Peyer's patch (tissue), 4 donors: ENCODE measurements at regions not wholly inside any gene's neighbourhood (a gene's known extent, or its start where the extent isn't known, plus 50 kb on each side); places are given as distances from the start of the nearest gene placed in this dataset.

Experiments
- DNase-seq, 3 donors: peaks; one replicate each; pipeline ENCODE4 v3.0.0-alpha.2; 2017 to 2019
- H3K27ac ChIP-seq, 4 donors: fragments of 200-600 bp; sonication (generic); one replicate each; pipeline ENCODE4 v1.5.1; 2016 to 2019
- H3K27me3 ChIP-seq, 2 donors: fragments of 200-600 bp; sonication (generic); one replicate each; pipeline ENCODE4 v1.5.1; 2019
- H3K36me3 ChIP-seq, 3 donors: fragments of 200-600 bp; sonication (generic); one replicate each; pipeline ENCODE4 v1.5.1; 2016 to 2019
- H3K4me1 ChIP-seq, 4 donors: fragments of 200-600 bp; sonication (generic); one replicate each; pipeline ENCODE4 v1.5.1; 2016 to 2019
- H3K4me3 ChIP-seq, 4 donors: fragments of 200-600 bp; sonication (generic); 1 replicate in 3 of 4; 2 replicates in 1 of 4; pipeline ENCODE4 v1.5.1; 2016 to 2019; ENCODE audit warnings: mild to moderate bottlenecking in 1 of 4
- H3K9me3 ChIP-seq, 4 donors: fragments of 200-600 bp; sonication (generic); one replicate each; pipeline ENCODE4 v1.5.1; 2016 to 2019; ENCODE audit warnings: mild to moderate bottlenecking in 1 of 4
- CTCF ChIP-seq, 6 experiments: fragments of 450-650 bp in 4 of 6; fragments of 200-600 bp in 2 of 6; sonication (generic) in 1 of 6; IDR thresholded peaks; one replicate each; pipeline ENCODE4 v1.5.1; 2017 to 2019; ENCODE audit warnings: antibody characterized with exemption in 6 of 6, mild to moderate bottlenecking in 3 of 6, moderate library complexity in 1 of 6
- POLR2A ChIP-seq, 2 donors: fragments of 450-650 bp; IDR thresholded peaks; one replicate each; pipeline ENCODE4 v1.5.1; 2017; ENCODE audit warnings: antibody characterized with exemption in 2 of 2, mild to moderate bottlenecking in 2 of 2, moderate library complexity in 2 of 2

GRCh38 chr16:76906552-76906951, 284.4 kb upstream of the MON1B start:
- Histone ChIP-seq H3K36me3 (no peaks in the 10 kb centered on the region), H3K27ac (no peak overlapping the region), H3K9me3 (no peaks in the 10 kb centered on the region), H3K4me1 (no peaks in the 10 kb centered on the region), H3K27me3 (no peaks in the 10 kb centered on the region), H3K4me3 (no peak overlapping the region)
- DNase-seq, result no peak
- TF ChIP-seq POLR2A (IDR thresholded peaks at IDR 0.05) (no peak), CTCF (IDR thresholded peaks at IDR 0.05) (no peak)

- Histone ChIP-seq H3K36me3 (no peaks in the 10 kb centered on the region), H3K9me3 (no peaks in the 10 kb centered on the region), H3K27me3 (no peaks in the 10 kb centered on the region), H3K4me3 (no peak overlapping the region), H3K4me1 (no peaks in the 10 kb centered on the region), H3K27ac (no peak overlapping the region)
- TF ChIP-seq POLR2A (IDR thresholded peaks at IDR 0.05) (no peak), CTCF (IDR thresholded peaks at IDR 0.05) (no peak)
- no peak for DNase-seq
These were observed 280.1 kb upstream of the MON1B start for GRCh38 chr16:76910931-76911330.

GRCh38 chr16:76913046-76913445, 277.9 kb upstream of the MON1B start:
- no peak for TF ChIP-seq CTCF (IDR thresholded peaks at IDR 0.05)
- no peak for TF ChIP-seq POLR2A (IDR thresholded peaks at IDR 0.05)
- Histone ChIP-seq H3K4me1 (no peaks in the 10 kb centered on the region), H3K4me3 (no peak overlapping the region), H3K36me3 (no peaks in the 10 kb centered on the region), H3K9me3 (no peaks in the 10 kb centered on the region), H3K27ac (no peak overlapping the region), H3K27me3 (no peaks in the 10 kb centered on the region)
- DNase-seq, result no peak

- no peak for DNase-seq
- Histone ChIP-seq H3K36me3 (no peaks in the 10 kb centered on the region), H3K27ac (no peak overlapping the region), H3K4me1 (no peaks in the 10 kb centered on the region), H3K9me3 (no peaks in the 10 kb centered on the region), H3K4me3 (no peak overlapping the region), H3K27me3 (no peaks in the 10 kb centered on the region)
- TF ChIP-seq CTCF (IDR thresholded peaks at IDR 0.05), result no peak
These were observed 264.9 kb upstream of the MON1B start for GRCh38 chr16:76926042-76926441.

GRCh38 chr16:76926595-76926994, 264.4 kb upstream of the MON1B start:
- no peaks in the 10 kb centered on the region for H3K36me3 ChIP-seq
- no peak for DNase-seq
- no peaks in the 10 kb centered on the region for H3K4me1 ChIP-seq
- no peaks in the 10 kb centered on the region for H3K9me3 ChIP-seq
- H3K27me3 ChIP-seq, result no peaks in the 10 kb centered on the region
- TF ChIP-seq POLR2A (IDR thresholded peaks at IDR 0.05), result no peak
- no peak for TF ChIP-seq CTCF (IDR thresholded peaks at IDR 0.05)
- no peak overlapping the region for H3K4me3 ChIP-seq
- H3K27ac ChIP-seq, result no peak overlapping the region

GRCh38 chr16:76931186-76931585, 259.8 kb upstream of the MON1B start:
- no peak for DNase-seq
- no peaks in the 10 kb centered on the region for H3K9me3 ChIP-seq
- no peaks in the 10 kb centered on the region for H3K4me1 ChIP-seq
- H3K27me3 ChIP-seq, result no peaks in the 10 kb centered on the region
- H3K4me3 ChIP-seq, result no peak overlapping the region
- TF ChIP-seq POLR2A (IDR thresholded peaks at IDR 0.05), result no peak
- TF ChIP-seq CTCF (IDR thresholded peaks at IDR 0.05), result no peak
- H3K27ac ChIP-seq, result no peak overlapping the region
- H3K36me3 ChIP-seq, result no peaks in the 10 kb centered on the region
